ENCODE measurements at regions not wholly inside any gene's neighbourhood (a gene's known extent, or its start where the extent isn't known, plus 50 kb on each side); places are given as distances from the start of the nearest gene placed in this dataset.

- no peak for DNase-seq
- no peak overlapping the region for H3K4me3 ChIP-seq
- H3K27me3 ChIP-seq (replicated peaks in 1 of 7): peaks cover 0 to 39% (median 7%) of the 10 kb centered on the region in 7 donors
- no peaks in the 10 kb centered on the region for H3K4me1 ChIP-seq
- no peak overlapping the region for H3K27ac ChIP-seq
- no peaks in the 10 kb centered on the region for H3K36me3 ChIP-seq
- WGBS, 5 donors: 71 to 88% (median 82%) methylated on average over 4 of the region's 4 CpGs
- no peak for TF ChIP-seq POLR2A (IDR thresholded peaks at IDR 0.05)
- peaks cover 0 to 14% (median 11%) of the 10 kb centered on the region in 8 donors for H3K9me3 ChIP-seq
- intact Hi-C loops (cut with DNase I; ENCODE audit: low total_unique reads): no loop called here
Measured at GRCh38 chr21:35737449-35737848, 322.9 kb downstream of the SETD4 start.

- Histone ChIP-seq H3K4me1 (no peaks in the 10 kb centered on the region), H3K9me3 (no peaks in the 10 kb centered on the region), H3K27ac (no peak overlapping the region), H3K27me3 (replicated peaks in 1 of 7) (peaks cover 0 to 46% (median 0%) of the 10 kb centered on the region in 7 donors), H3K4me3 (no peak overlapping the region), H3K36me3 (no peaks in the 10 kb centered on the region)
- TF ChIP-seq POLR2AphosphoS5 (IDR thresholded peaks at IDR 0.05) (no peak), CTCF (IDR thresholded peaks at IDR 0.05 in 8 of 11, conservative IDR thresholded peaks at IDR 0.05 in 3 of 11) (no peak), POLR2A (IDR thresholded peaks at IDR 0.05) (no peak)
- DNase-seq: no peak
- WGBS, 5 donors: 84 to 96% (median 92%) methylated on average over 10 of the region's 10 CpGs
- intact Hi-C loops (cut with DNase I; ENCODE audit: low total_unique reads): no loop called here
Measured at GRCh38 chr21:35732788-35733187, 327.5 kb downstream of the SETD4 start.

GRCh38 chr21:35730325-35730724, 330.0 kb downstream of the SETD4 start:
- Histone ChIP-seq H3K27ac (no peak overlapping the region), H3K27me3 (replicated peaks in 1 of 7) (peaks cover 0 to 62% (median 5%) of the 10 kb centered on the region in 7 donors), H3K36me3 (no peaks in the 10 kb centered on the region), H3K9me3 (no peaks in the 10 kb centered on the region), H3K4me3 (no peak overlapping the region), H3K4me1 (no peaks in the 10 kb centered on the region)
- 88 to 94% (median 91%) methylated on average over 8 of the region's 8 CpGs for WGBS, 5 donors
- TF ChIP-seq POLR2A (IDR thresholded peaks at IDR 0.05): no peak
- no peak for TF ChIP-seq POLR2AphosphoS5 (IDR thresholded peaks at IDR 0.05)
- TF ChIP-seq CTCF (IDR thresholded peaks at IDR 0.05 in 8 of 11, conservative IDR thresholded peaks at IDR 0.05 in 3 of 11): no peak
- intact Hi-C loops (cut with DNase I; ENCODE audit: low total_unique reads): no loop called here
- DNase-seq: no peak

GRCh38 chr21:35727830-35728229, 332.5 kb downstream of the SETD4 start:
- 55 to 68% (median 62%) methylated on average over 2 of the region's 2 CpGs for WGBS, 5 donors
- H3K36me3 ChIP-seq: no peaks in the 10 kb centered on the region
- H3K27me3 ChIP-seq (replicated peaks in 1 of 7): peaks cover 0 to 71% (median 5%) of the 10 kb centered on the region in 7 donors
- no peaks in the 10 kb centered on the region for H3K4me1 ChIP-seq
- DNase-seq: no peak
- H3K9me3 ChIP-seq: no peaks in the 10 kb centered on the region
- H3K4me3 ChIP-seq: no peak overlapping the region
- no peak overlapping the region for H3K27ac ChIP-seq
- intact Hi-C loops (cut with DNase I; ENCODE audit: low total_unique reads): no loop called here
- no peak for TF ChIP-seq POLR2A (IDR thresholded peaks at IDR 0.05)
- no peak for TF ChIP-seq POLR2AphosphoS5 (IDR thresholded peaks at IDR 0.05)
- TF ChIP-seq CTCF (IDR thresholded peaks at IDR 0.05 in 8 of 11, conservative IDR thresholded peaks at IDR 0.05 in 3 of 11): no peak

DNA sequence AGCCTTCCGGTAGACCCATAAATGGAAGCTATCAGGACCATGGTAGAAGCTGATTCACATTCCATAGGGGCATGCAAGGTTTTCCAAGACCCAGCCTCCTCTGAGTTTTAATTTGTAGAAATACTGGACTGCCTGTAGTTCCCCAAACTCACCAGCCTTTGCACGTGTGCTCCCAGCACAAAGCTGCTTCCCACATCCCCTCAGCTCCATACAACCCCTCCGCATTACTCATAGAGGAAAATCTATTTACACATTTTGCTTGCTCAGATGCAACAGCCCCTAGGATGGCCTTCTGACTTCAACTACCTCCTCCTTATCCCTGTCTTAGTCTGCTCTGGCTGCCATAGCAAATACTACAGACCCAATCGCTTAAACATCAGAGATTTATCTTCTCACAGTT, 336.2 kb downstream of the SETD4 start:
- TF ChIP-seq CTCF (IDR thresholded peaks at IDR 0.05 in 8 of 11, conservative IDR thresholded peaks at IDR 0.05 in 3 of 11) (no peak), POLR2AphosphoS5 (IDR thresholded peaks at IDR 0.05) (no peak), POLR2A (IDR thresholded peaks at IDR 0.05) (no peak)
- Histone ChIP-seq H3K4me3 (no peak overlapping the region), H3K9me3 (peaks cover 0 to 3% (median 0%) of the 10 kb centered on the region in 8 donors), H3K4me1 (no peaks in the 10 kb centered on the region), H3K27ac (no peak overlapping the region), H3K27me3 (replicated peaks in 1 of 7) (peaks cover 0 to 44% (median 5%) of the 10 kb centered on the region in 7 donors), H3K36me3 (no peaks in the 10 kb centered on the region)
- intact Hi-C loops (cut with DNase I; ENCODE audit: low total_unique reads): no loop called here
- WGBS, 5 donors: 83 to 93% (median 89%) methylated on average over 4 of the region's 4 CpGs
- DNase-seq: no peak

All from spleen (tissue), 11 donors.